CD14-positive monocyte (primary cell): ENCODE measurements at regions not wholly inside any gene's neighbourhood (a gene's known extent, or its start where the extent isn't known, plus 50 kb on each side); places are given as distances from the start of the nearest gene placed in this dataset.

Source experiments
- DNase-seq, 3 donors: peaks; one replicate each; pipeline ENCODE4 v3.0.0-alpha.2; 2011 to 2022
- H2AFZ ChIP-seq: 2 replicates; pipeline ENCODE4 v1.6.0; 2012; ENCODE audit warnings: mild to moderate bottlenecking, low read depth, low read length, inconsistent platforms; ENCODE audit not compliant: insufficient read depth, poor library complexity, severe bottlenecking
- H3K27ac ChIP-seq, 2 donors: 1 replicate in 1 of 2; 2 replicates in 1 of 2; pipeline ENCODE4 v1.5.1; 2012 to 2013; ENCODE audit warnings: low read length in 2 of 2, control low read depth in 1 of 2, inconsistent platforms in 1 of 2, low read depth in 1 of 2, mild to moderate bottlenecking in 1 of 2
- H3K27me3 ChIP-seq, 2 donors: one replicate each; pipeline versions ENCODE4 v1.6.0 to v1.6.1; 2011 to 2013; ENCODE audit warnings: low read length in 2 of 2; ENCODE audit not compliant: control insufficient read depth in 2 of 2, insufficient read depth in 2 of 2
- H3K36me3 ChIP-seq, 2 donors: replicated peaks in 1 of 2; 1 replicate in 1 of 2; 2 replicates in 1 of 2; pipeline versions ENCODE4 v1.5.1 to v1.6.1; 2012 to 2013; ENCODE audit warnings: low read length in 2 of 2, control low read depth in 1 of 2, inconsistent platforms in 1 of 2, mild to moderate bottlenecking in 1 of 2; ENCODE audit not compliant: insufficient read depth in 2 of 2, control insufficient read depth in 1 of 2
- H3K4me1 ChIP-seq, 2 donors: 1 replicate in 1 of 2; 2 replicates in 1 of 2; pipeline versions ENCODE4 v1.5.1 to v1.6.1; 2012 to 2013; ENCODE audit warnings: low read length in 2 of 2, control low read depth in 1 of 2, inconsistent platforms in 1 of 2, mild to moderate bottlenecking in 1 of 2, moderate library complexity in 1 of 2; ENCODE audit not compliant: insufficient read depth in 2 of 2, control insufficient read depth in 1 of 2
- H3K4me2 ChIP-seq: replicated peaks from 2 replicates; pipeline ENCODE3; 2012; ENCODE audit warnings: low read length, moderate library complexity, mild to moderate bottlenecking; ENCODE audit not compliant: poor library complexity, severe bottlenecking; ENCODE audit errors: extremely low read depth
- H3K4me3 ChIP-seq, 3 experiments: fragments of 200-600 bp in 1 of 3; sonication (generic) in 1 of 3; replicated peaks in 1 of 3; 1 replicate in 2 of 3; 2 replicates in 1 of 3; pipeline ENCODE4 v1.5.1; 2011 to 2013; ENCODE audit warnings: low read length in 3 of 3, mild to moderate bottlenecking in 3 of 3, control low read depth in 2 of 3, low read depth in 2 of 3, inconsistent platforms in 1 of 3, moderate library complexity in 1 of 3
- H3K79me2 ChIP-seq: 2 replicates; pipeline ENCODE4 v1.6.0; 2012; ENCODE audit warnings: mild to moderate bottlenecking, control low read depth, inconsistent platforms, low read length, moderate library complexity; ENCODE audit not compliant: insufficient read depth
- H3K9ac ChIP-seq: 2 replicates; pipeline ENCODE4 v1.6.0; 2017; ENCODE audit warnings: low read length, mild to moderate bottlenecking; ENCODE audit not compliant: insufficient read depth, poor library complexity, severe bottlenecking
- H3K9me3 ChIP-seq, 2 donors: replicated peaks in 1 of 2; 1 replicate in 1 of 2; 2 replicates in 1 of 2; pipeline versions ENCODE4 v1.5.1 to v1.6.1; 2012 to 2013; ENCODE audit warnings: low read length in 2 of 2, control low read depth in 1 of 2; ENCODE audit not compliant: control insufficient read depth in 1 of 2, insufficient read depth in 1 of 2
- H4K20me1 ChIP-seq: 2 replicates; pipeline ENCODE4 v1.6.0; 2012; ENCODE audit warnings: mild to moderate bottlenecking, low read length, control low read depth, moderate library complexity; ENCODE audit not compliant: insufficient read depth
- H3K27ac Mint-ChIP-seq, 7 donors: one replicate each; pipeline ENCODE4 v1.8.0; 2020; ENCODE audit warnings: mild to moderate bottlenecking in 7 of 7, mixed read lengths in 7 of 7, moderate library complexity in 6 of 7, inconsistent platforms in 2 of 7
- H3K27me3 Mint-ChIP-seq, 3 donors: one replicate each; pipeline ENCODE4 v1.8.0; 2021 to 2022; ENCODE audit warnings: low read depth in 3 of 3, mild to moderate bottlenecking in 3 of 3, mixed read lengths in 3 of 3, moderate library complexity in 3 of 3, inconsistent platforms in 1 of 3
- H3K36me3 Mint-ChIP-seq, 2 donors: one replicate each; pipeline ENCODE4 v1.8.0; 2020; ENCODE audit warnings: mixed read lengths in 2 of 2, inconsistent platforms in 1 of 2, mild to moderate bottlenecking in 1 of 2
- H3K4me1 Mint-ChIP-seq: one replicate; pipeline ENCODE4 v1.8.0; 2020; ENCODE audit warnings: mild to moderate bottlenecking, mixed read lengths
- H3K4me3 Mint-ChIP-seq, 2 donors: one replicate each; pipeline ENCODE4 v1.8.0; 2020; ENCODE audit warnings: mild to moderate bottlenecking in 2 of 2, mixed read lengths in 2 of 2, moderate library complexity in 1 of 2
- H3K9me3 Mint-ChIP-seq, 7 donors: one replicate each; pipeline ENCODE4 v1.8.0; 2020 to 2022; ENCODE audit warnings: mixed read lengths in 7 of 7, mild to moderate bottlenecking in 6 of 7, moderate library complexity in 6 of 7, inconsistent platforms in 2 of 7
- CTCF ChIP-seq: fragments of 200-600 bp; IDR thresholded peaks from one replicate; pipeline ENCODE4 v1.8.0; 2022; ENCODE audit warnings: antibody characterized with exemption, mild to moderate bottlenecking
- WGBS: methylation state at CpG from one replicate; pipeline ENCODE4 v1.1.5; 2013; ENCODE audit warnings: missing lambda C conversion rate; ENCODE audit not compliant: insufficient coverage; 5-methylcytosine and 5-hydroxymethylcytosine counted together
- intact Hi-C, 2 donors: fragments of 100-400 bp; cut with micrococcal nuclease; formaldehyde crosslinking; loops; one replicate each; pipeline versions ENCODE4 v1.15.0 to v1.15.1; 2023

- H3K36me3 Mint-ChIP-seq, result no peaks in the 10 kb centered on the region
- Histone ChIP-seq H3K4me1 (no peaks in the 10 kb centered on the region), H3K27ac (no peak overlapping the region), H3K27me3 (no peaks in the 10 kb centered on the region), H4K20me1 (no peaks in the 10 kb centered on the region), H3K9me3 (no peaks in the 10 kb centered on the region), H3K4me3 (no peak overlapping the region), H3K4me2 (no peak overlapping the region), H3K9ac (no peak overlapping the region), H2AFZ (no peak overlapping the region), H3K36me3 (no peaks in the 10 kb centered on the region), H3K79me2 (no peaks in the 10 kb centered on the region)
- DNase-seq, result no peak
- H3K9me3 Mint-ChIP-seq, result peaks cover 0 to 8% (median 1%) of the 10 kb centered on the region in 7 donors
- no peak overlapping the region for H3K4me3 Mint-ChIP-seq
- no peak for TF ChIP-seq CTCF
- H3K4me1 Mint-ChIP-seq, result no peaks in the 10 kb centered on the region
- 90% methylated on average over 4 of the region's 4 CpGs for WGBS
- intact Hi-C loops, result no loop called here
- H3K27ac Mint-ChIP-seq, result no peak overlapping the region
- H3K27me3 Mint-ChIP-seq, result no peaks in the 10 kb centered on the region
These were observed 530.9 kb upstream of the CBLB start for GRCh38 chr3:106399761-106400160.

GRCh38 chr3:106401666-106402490 is 533.1 kb upstream of the CBLB start:
- no peaks in the 10 kb centered on the region for H3K79me2 ChIP-seq

More at GRCh38 chr3:106401666-106402490, 533.1 kb upstream of the CBLB start:
- WGBS, result no CpG with 5 or more reads among the region's 3 CpGs
- Histone ChIP-seq H3K9me3 (no peaks in the 10 kb centered on the region), H3K4me1 (no peaks in the 10 kb centered on the region), H3K4me2 (no peak overlapping the region), H3K27ac (no peak overlapping the region), H2AFZ (no peak overlapping the region), H3K36me3 (no peaks in the 10 kb centered on the region), H3K4me3 (no peak overlapping the region), H3K27me3 (no peaks in the 10 kb centered on the region), H3K9ac (no peak overlapping the region), H4K20me1 (no peaks in the 10 kb centered on the region)
- no peaks in the 10 kb centered on the region for H3K36me3 Mint-ChIP-seq
- intact Hi-C loops, result no loop called here
- peaks cover 0 to 8% (median 2%) of the 10 kb centered on the region in 7 donors for H3K9me3 Mint-ChIP-seq
- no peak for DNase-seq
- H3K27ac Mint-ChIP-seq, result no peak overlapping the region
- no peak for TF ChIP-seq CTCF
- H3K4me1 Mint-ChIP-seq, result no peaks in the 10 kb centered on the region
- H3K27me3 Mint-ChIP-seq, result no peaks in the 10 kb centered on the region
- H3K4me3 Mint-ChIP-seq, result no peak overlapping the region
